Transverse colon (tissue), 4 donors: ENCODE measurements at regions not wholly inside any gene's neighbourhood (a gene's known extent, or its start where the extent isn't known, plus 50 kb on each side); places are given as distances from the start of the nearest gene placed in this dataset.

Experiments used
- DNase-seq: peaks from one replicate; pipeline ENCODE4 v3.0.0-alpha.2; 2019
- H3K27ac ChIP-seq, 4 donors: fragments of 200-600 bp; sonication (generic); 2 replicates each; pipeline ENCODE4 v1.5.1; 2016 to 2018; ENCODE audit warnings: inconsistent platforms in 4 of 4
- H3K27me3 ChIP-seq: fragments of 200-600 bp; sonication (generic); 2 replicates; pipeline ENCODE4 v1.5.1; 2017; ENCODE audit warnings: inconsistent platforms
- H3K36me3 ChIP-seq, 4 donors: fragments of 200-600 bp; sonication (generic); 2 replicates each; pipeline ENCODE4 v1.5.1; 2017 to 2019; ENCODE audit warnings: inconsistent platforms in 4 of 4
- H3K4me1 ChIP-seq, 4 donors: fragments of 200-600 bp; sonication (generic); 2 replicates each; pipeline ENCODE4 v1.5.1; 2017 to 2020; ENCODE audit warnings: inconsistent platforms in 4 of 4
- H3K4me3 ChIP-seq, 4 donors: fragments of 200-600 bp; sonication (generic); 1 replicate in 1 of 4; 2 replicates in 3 of 4; pipeline versions ENCODE4 v1.5.1 to v1.6.1; 2017 to 2019; ENCODE audit warnings: inconsistent platforms in 4 of 4
- H3K9me3 ChIP-seq, 2 donors: fragments of 200-600 bp; sonication (generic); 2 replicates each; pipeline ENCODE4 v1.5.1; 2017 to 2019; ENCODE audit warnings: inconsistent platforms in 2 of 2
- EP300 ChIP-seq: sonication (generic); formaldehyde crosslinking; IDR thresholded peaks from one replicate; pipeline ENCODE4 v1.6.1; 2017; ENCODE audit warnings: antibody characterized with exemption, low read depth
- POLR2A ChIP-seq: fragments of 450-650 bp; IDR thresholded peaks from one replicate; pipeline ENCODE4 v1.6.1; 2016; ENCODE audit warnings: antibody characterized with exemption, mild to moderate bottlenecking, moderate library complexity
- POLR2AphosphoS5 ChIP-seq, 3 donors: sonication (generic); formaldehyde crosslinking; IDR thresholded peaks; one replicate each; pipeline ENCODE4 v1.6.1; 2016; ENCODE audit warnings: antibody characterized with exemption in 3 of 3
- WGBS, 2 donors: methylation state at CpG; one replicate each; pipeline ENCODE4 v1.1.5; 2018; ENCODE audit warnings: low coverage in 1 of 2; 5-methylcytosine and 5-hydroxymethylcytosine counted together
- in situ Hi-C, 4 donors: fragments of 200-750 bp; cut with MboI; loops; one replicate each; pipeline versions ENCODE4 v1.15.0 to v1.15.1; 2017; ENCODE audit warnings: low sequenced_read_pairs in 3 of 4, low pct_ligation_motif_present in 1 of 4, low pct_unique_long_range_greater_than_20kb in 1 of 4
- intact Hi-C: fragments of 100-400 bp; cut with DNase I; formaldehyde crosslinking; loops from one replicate; pipeline ENCODE4 v1.15.1; 2023; ENCODE audit warnings: low total_unique reads
- TF ChIP-seq, protein P1 (sequence below), 5 experiments: fragments of 200-600 bp in 3 of 5; fragments of 450-650 bp in 2 of 5; sonication (generic) in 3 of 5; IDR thresholded peaks; 1 replicate in 2 of 5; 2 replicates in 3 of 5; pipeline ENCODE4 v1.5.1; 2016 to 2017; ENCODE audit warnings: antibody characterized with exemption in 5 of 5, inconsistent platforms in 3 of 5, mild to moderate bottlenecking in 2 of 5, moderate library complexity in 1 of 5

DNA sequence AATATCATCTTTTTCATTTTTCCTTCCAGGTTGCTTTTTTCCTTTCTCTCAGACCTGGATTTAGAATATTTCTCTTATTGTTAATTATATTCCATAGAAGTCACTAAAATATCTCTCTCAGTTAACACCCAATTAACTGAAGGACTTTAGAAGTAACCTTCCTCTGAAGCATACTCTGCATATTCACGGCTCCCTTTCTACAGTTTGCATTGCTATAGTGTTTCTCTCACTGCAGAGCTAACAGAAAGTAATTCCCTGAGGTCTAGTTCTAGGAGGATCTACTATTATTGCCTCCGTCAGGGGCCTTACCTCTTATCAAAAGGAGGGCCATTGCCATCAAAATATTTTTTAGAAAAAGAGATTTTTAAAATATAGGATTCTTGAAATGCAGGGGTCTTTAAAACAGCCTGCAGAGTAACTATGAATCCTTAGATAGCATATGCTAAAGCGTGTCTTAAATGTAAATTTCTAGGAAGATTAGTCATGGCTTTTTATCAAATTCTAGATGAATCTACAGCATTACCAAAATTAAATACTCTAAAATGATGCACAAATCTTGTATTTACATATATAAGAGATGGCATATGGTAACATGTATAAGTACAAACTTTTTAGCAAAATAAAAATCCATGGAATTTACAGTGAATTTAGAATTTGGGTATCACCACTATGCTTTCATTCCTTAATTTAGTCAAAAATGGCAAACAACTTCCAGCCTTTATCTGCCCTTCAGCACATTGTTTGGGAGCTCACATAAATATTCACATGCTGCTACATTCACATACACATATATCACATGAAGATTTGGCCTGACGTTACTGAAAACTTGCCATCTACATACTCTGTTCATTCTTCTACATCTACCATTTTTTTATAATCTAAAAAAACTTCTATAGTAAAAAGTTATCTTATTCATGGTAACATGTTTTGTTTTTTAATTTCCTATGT, 696.8 kb downstream of the OTOL1 start:
- Histone ChIP-seq H3K27ac (no peak overlapping the region), H3K36me3 (no peaks in the 10 kb centered on the region), H3K4me1 (no peaks in the 10 kb centered on the region), H3K4me3 (no peak overlapping the region), H3K9me3 (no peaks in the 10 kb centered on the region), H3K27me3 (no peaks in the 10 kb centered on the region)
- TF ChIP-seq POLR2AphosphoS5 (IDR thresholded peaks at IDR 0.05) (no peak), POLR2A (no peak), EP300 (no peak)
- TF ChIP-seq, protein P1, sequence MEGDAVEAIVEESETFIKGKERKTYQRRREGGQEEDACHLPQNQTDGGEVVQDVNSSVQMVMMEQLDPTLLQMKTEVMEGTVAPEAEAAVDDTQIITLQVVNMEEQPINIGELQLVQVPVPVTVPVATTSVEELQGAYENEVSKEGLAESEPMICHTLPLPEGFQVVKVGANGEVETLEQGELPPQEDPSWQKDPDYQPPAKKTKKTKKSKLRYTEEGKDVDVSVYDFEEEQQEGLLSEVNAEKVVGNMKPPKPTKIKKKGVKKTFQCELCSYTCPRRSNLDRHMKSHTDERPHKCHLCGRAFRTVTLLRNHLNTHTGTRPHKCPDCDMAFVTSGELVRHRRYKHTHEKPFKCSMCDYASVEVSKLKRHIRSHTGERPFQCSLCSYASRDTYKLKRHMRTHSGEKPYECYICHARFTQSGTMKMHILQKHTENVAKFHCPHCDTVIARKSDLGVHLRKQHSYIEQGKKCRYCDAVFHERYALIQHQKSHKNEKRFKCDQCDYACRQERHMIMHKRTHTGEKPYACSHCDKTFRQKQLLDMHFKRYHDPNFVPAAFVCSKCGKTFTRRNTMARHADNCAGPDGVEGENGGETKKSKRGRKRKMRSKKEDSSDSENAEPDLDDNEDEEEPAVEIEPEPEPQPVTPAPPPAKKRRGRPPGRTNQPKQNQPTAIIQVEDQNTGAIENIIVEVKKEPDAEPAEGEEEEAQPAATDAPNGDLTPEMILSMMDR (IDR thresholded peaks at IDR 0.05) = no peak
- DNase-seq = no peak
- in situ Hi-C loops = no loop called here
- intact Hi-C loops = no loop called here
- WGBS, 2 donors = 56% methylated on average over 4 of the region's 4 CpGs

DNA sequence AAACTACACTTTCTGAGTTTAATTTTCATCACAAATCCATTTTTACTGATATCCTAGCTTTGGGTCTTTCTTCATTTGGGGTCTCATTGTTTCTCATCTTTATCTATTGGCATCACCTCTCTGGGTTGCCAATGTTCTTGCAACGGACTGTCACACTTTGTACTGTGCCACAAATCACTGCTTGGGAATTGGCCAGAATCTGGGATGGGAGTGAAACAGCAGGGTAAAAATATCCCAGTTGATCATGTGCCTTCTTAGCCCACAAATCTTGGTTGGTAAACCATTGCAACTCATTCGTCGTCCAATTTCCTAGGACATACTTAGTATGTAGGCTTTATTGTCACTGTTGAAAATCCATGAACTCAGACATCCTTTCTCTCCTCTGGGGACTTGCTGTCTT, 698.5 kb downstream of the OTOL1 start:
- TF ChIP-seq EP300 = no peak
- no peak for TF ChIP-seq POLR2A
- TF ChIP-seq POLR2AphosphoS5 (IDR thresholded peaks at IDR 0.05) = no peak
- TF ChIP-seq, protein P1 (IDR thresholded peaks at IDR 0.05) = no peak
- H3K9me3 ChIP-seq = no peaks in the 10 kb centered on the region
- DNase-seq = no peak
- no peak overlapping the region for H3K4me3 ChIP-seq
- in situ Hi-C loops (no loop called here), intact Hi-C loops (no loop called here)
- no peaks in the 10 kb centered on the region for H3K27me3 ChIP-seq
- no peaks in the 10 kb centered on the region for H3K4me1 ChIP-seq
- no peaks in the 10 kb centered on the region for H3K36me3 ChIP-seq
- H3K27ac ChIP-seq = no peak overlapping the region
- WGBS, 2 donors = 66 to 78% methylated on average over 3 of the region's 3 CpGs

DNA sequence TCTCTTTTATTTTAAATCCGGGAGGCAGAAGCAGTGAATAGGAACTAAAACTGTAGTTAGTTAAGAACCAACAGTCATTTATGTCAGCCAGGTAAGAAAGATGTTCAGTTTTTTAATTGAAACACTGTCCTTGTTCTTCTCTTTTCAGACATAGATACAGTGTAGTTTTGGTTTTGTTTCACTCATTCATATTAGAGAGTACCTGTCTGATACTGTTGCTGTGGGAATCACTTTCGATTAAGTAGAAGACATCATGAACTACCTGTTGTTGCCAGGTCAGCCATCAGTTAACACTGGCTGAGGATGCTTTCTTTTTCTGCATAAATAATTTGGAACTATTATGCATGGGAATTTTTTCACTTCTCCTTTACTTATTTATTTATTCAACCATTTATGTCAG, 700.4 kb downstream of the OTOL1 start:
- in situ Hi-C loops (no loop called here), intact Hi-C loops (no loop called here)
- Histone ChIP-seq H3K27ac (no peak overlapping the region), H3K27me3 (no peaks in the 10 kb centered on the region), H3K4me1 (no peaks in the 10 kb centered on the region), H3K4me3 (no peak overlapping the region), H3K36me3 (no peaks in the 10 kb centered on the region), H3K9me3 (no peaks in the 10 kb centered on the region)
- no peak for DNase-seq
- TF ChIP-seq POLR2AphosphoS5 (IDR thresholded peaks at IDR 0.05) (no peak), POLR2A (no peak), EP300 (no peak)
- TF ChIP-seq, protein P1 (IDR thresholded peaks at IDR 0.05) = no peak
- WGBS, 2 donors = 50 to 63% methylated on average over 2 of the region's 2 CpGs

DNA sequence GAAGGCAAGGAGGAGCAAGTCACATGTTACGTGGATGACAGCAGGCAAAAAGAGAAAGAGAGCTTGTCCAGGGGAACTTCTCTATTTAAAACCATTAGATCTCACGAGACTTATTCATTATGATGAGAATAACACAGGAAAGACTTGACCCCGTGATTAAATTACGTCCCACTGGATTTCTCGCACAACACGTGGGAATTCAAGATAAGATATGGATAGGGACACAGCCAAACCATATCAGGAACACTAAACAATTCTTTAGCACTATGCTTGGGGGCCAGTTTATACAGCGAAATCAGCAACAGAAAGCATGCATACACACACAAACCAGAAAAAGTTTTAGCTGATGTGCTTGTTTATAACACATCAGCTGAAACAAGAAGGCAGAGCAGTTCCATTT, 704.2 kb downstream of the OTOL1 start:
- TF ChIP-seq, protein P1 (IDR thresholded peaks at IDR 0.05) = no peak
- TF ChIP-seq EP300 (no peak), POLR2AphosphoS5 (IDR thresholded peaks at IDR 0.05) (no peak), POLR2A (no peak)
- Histone ChIP-seq H3K36me3 (no peaks in the 10 kb centered on the region), H3K4me1 (no peaks in the 10 kb centered on the region), H3K9me3 (no peaks in the 10 kb centered on the region), H3K4me3 (no peak overlapping the region), H3K27me3 (no peaks in the 10 kb centered on the region), H3K27ac (no peak overlapping the region)
- intact Hi-C loops = no loop called here
- in situ Hi-C loops = no loop called here
- DNase-seq = no peak
- 69 to 81% methylated on average over 4 to 7 of the region's 7 CpGs for whole genome bisulfite sequencing, 2 donors
